ENCODE measurements at regions not wholly inside any gene's neighbourhood (a gene's known extent, or its start where the extent isn't known, plus 50 kb on each side); places are given as distances from the start of the nearest gene placed in this dataset.

GRCh38 chr6:141088171-141088570, 1044.6 kb upstream of the GJE1 start:
- Histone ChIP-seq H3K18ac (ENCODE audit: low read depth in 1 of 2, low read length in 2 of 2) (no peak overlapping the region), H2AFZ (ENCODE audit: low read depth, low read length) (no peak overlapping the region), H3K23ac (ENCODE audit: low read length in 2 of 2) (no peak overlapping the region), H3K27ac (ENCODE audit: low read length, poor library complexity, severe bottlenecking) (no peak overlapping the region), H3K9ac (ENCODE audit: low read length) (no peak overlapping the region), H3K4me2 (ENCODE audit: low read length, poor library complexity, severe bottlenecking) (no peak overlapping the region), H3K79me1 (replicated peaks; ENCODE audit: low read length, poor library complexity, severe bottlenecking) (no peaks in the 10 kb centered on the region), H3K14ac (ENCODE audit: low read length in 2 of 2) (no peak overlapping the region), H3K9me3 (ENCODE audit: control insufficient read depth, low read length) (no peaks in the 10 kb centered on the region), H3K4me3 (ENCODE audit: insufficient read depth in 1 of 2, low read depth in 1 of 2, low read length in 2 of 2) (no peak overlapping the region), H3K4ac (ENCODE audit: low read depth in 1 of 2, low read length in 2 of 2) (no peak overlapping the region), H4K91ac (ENCODE audit: low read length) (no peak overlapping the region), H4K8ac (ENCODE audit: low read length) (no peak overlapping the region), H2BK15ac (ENCODE audit: low read depth, poor library complexity, severe bottlenecking) (no peak overlapping the region), H2BK120ac (ENCODE audit: low read depth, low read length) (no peak overlapping the region), H3K36me3 (ENCODE audit: control insufficient read depth in 1 of 2, insufficient read depth in 2 of 2, low read depth in 1 of 2, low read length in 2 of 2) (no peaks in the 10 kb centered on the region), H2AK5ac (ENCODE audit: low read length, severe bottlenecking) (no peak overlapping the region), H2BK12ac (ENCODE audit: low read length in 2 of 2) (no peak overlapping the region), H3K27me3 (ENCODE audit: control insufficient read depth in 1 of 2, insufficient read depth in 1 of 2, low read length in 2 of 2) (no peaks in the 10 kb centered on the region), H2BK5ac (ENCODE audit: low read depth, low read length, poor library complexity, severe bottlenecking) (no peak overlapping the region), H3K4me1 (ENCODE audit: control insufficient read depth, insufficient read depth, low read depth, low read length) (no peaks in the 10 kb centered on the region)
- DNase-seq = no peak

- no peak overlapping the region for H3K4me2 ChIP-seq (ENCODE audit: low read length, poor library complexity, severe bottlenecking)
Observed at GRCh38 chr6:141077355-141078333, 1055.1 kb upstream of the GJE1 start.

DNA sequence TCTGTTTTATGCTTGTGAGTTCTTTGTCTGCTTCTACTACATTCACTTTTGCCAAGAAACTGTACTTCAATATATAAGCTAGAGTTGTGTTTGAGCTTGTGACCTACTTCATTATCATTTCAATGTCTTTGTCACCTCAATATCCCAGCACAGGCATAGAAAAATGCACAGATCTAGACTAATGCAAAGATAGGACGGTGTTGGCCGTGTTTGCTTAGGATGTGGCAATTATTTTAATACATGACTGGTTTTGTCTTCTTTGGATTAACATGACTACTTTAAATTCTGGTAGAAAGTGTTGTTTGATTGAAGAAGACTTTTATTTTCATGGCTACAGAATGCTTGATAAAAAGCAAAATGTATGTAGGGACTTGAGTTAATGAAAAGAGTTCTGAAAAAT, 1075.0 kb upstream of the GJE1 start:
- Histone ChIP-seq H3K23ac (ENCODE audit: low read length in 2 of 2) (no peak overlapping the region), H2AK5ac (ENCODE audit: low read length, severe bottlenecking) (no peak overlapping the region), H3K27me3 (ENCODE audit: control insufficient read depth in 1 of 2, insufficient read depth in 1 of 2, low read length in 2 of 2) (no peaks in the 10 kb centered on the region), H4K8ac (ENCODE audit: low read length) (no peak overlapping the region), H3K4me3 (ENCODE audit: insufficient read depth in 1 of 2, low read depth in 1 of 2, low read length in 2 of 2) (no peak overlapping the region), H3K18ac (ENCODE audit: low read depth in 1 of 2, low read length in 2 of 2) (no peak overlapping the region), H3K4me1 (ENCODE audit: control insufficient read depth, insufficient read depth, low read depth, low read length) (no peaks in the 10 kb centered on the region), H2BK12ac (ENCODE audit: low read length in 2 of 2) (no peak overlapping the region), H4K91ac (ENCODE audit: low read length) (no peak overlapping the region), H3K14ac (ENCODE audit: low read length in 2 of 2) (no peak overlapping the region), H3K27ac (ENCODE audit: low read length, poor library complexity, severe bottlenecking) (no peak overlapping the region), H3K9me3 (ENCODE audit: control insufficient read depth, low read length) (no peaks in the 10 kb centered on the region), H2BK120ac (ENCODE audit: low read depth, low read length) (no peak overlapping the region), H2AFZ (ENCODE audit: low read depth, low read length) (no peak overlapping the region), H2BK15ac (ENCODE audit: low read depth, poor library complexity, severe bottlenecking) (no peak overlapping the region), H2BK5ac (ENCODE audit: low read depth, low read length, poor library complexity, severe bottlenecking) (no peak overlapping the region), H3K36me3 (ENCODE audit: control insufficient read depth in 1 of 2, insufficient read depth in 2 of 2, low read depth in 1 of 2, low read length in 2 of 2) (no peaks in the 10 kb centered on the region), H3K79me1 (replicated peaks; ENCODE audit: low read length, poor library complexity, severe bottlenecking) (no peaks in the 10 kb centered on the region), H3K9ac (ENCODE audit: low read length) (no peak overlapping the region), H3K4me2 (ENCODE audit: low read length, poor library complexity, severe bottlenecking) (no peak overlapping the region), H3K4ac (ENCODE audit: low read depth in 1 of 2, low read length in 2 of 2) (no peak overlapping the region)
- no peak for DNase-seq
- WGBS = 96% methylated on average over 2 of the region's 2 CpGs

More at GRCh38 chr6:141077355-141078333, 1055.1 kb upstream of the GJE1 start:
- Histone ChIP-seq H4K91ac (ENCODE audit: low read length) (no peak overlapping the region), H3K27ac (ENCODE audit: low read length, poor library complexity, severe bottlenecking) (no peak overlapping the region), H3K4me3 (ENCODE audit: insufficient read depth in 1 of 2, low read depth in 1 of 2, low read length in 2 of 2) (no peak overlapping the region), H3K79me1 (replicated peaks; ENCODE audit: low read length, poor library complexity, severe bottlenecking) (no peaks in the 10 kb centered on the region), H3K18ac (ENCODE audit: low read depth in 1 of 2, low read length in 2 of 2) (no peak overlapping the region), H3K36me3 (ENCODE audit: control insufficient read depth in 1 of 2, insufficient read depth in 2 of 2, low read depth in 1 of 2, low read length in 2 of 2) (no peaks in the 10 kb centered on the region), H2BK15ac (ENCODE audit: low read depth, poor library complexity, severe bottlenecking) (no peak overlapping the region), H2BK120ac (ENCODE audit: low read depth, low read length) (no peak overlapping the region), H2BK12ac (ENCODE audit: low read length in 2 of 2) (no peak overlapping the region), H3K9me3 (ENCODE audit: control insufficient read depth, low read length) (peaks cover 7% of the 10 kb centered on the region), H3K27me3 (ENCODE audit: control insufficient read depth in 1 of 2, insufficient read depth in 1 of 2, low read length in 2 of 2) (no peaks in the 10 kb centered on the region), H2AFZ (ENCODE audit: low read depth, low read length) (no peak overlapping the region), H3K23ac (ENCODE audit: low read length in 2 of 2) (no peak overlapping the region), H2AK5ac (ENCODE audit: low read length, severe bottlenecking) (no peak overlapping the region), H3K14ac (ENCODE audit: low read length in 2 of 2) (no peak overlapping the region), H3K9ac (ENCODE audit: low read length) (no peak overlapping the region), H2BK5ac (ENCODE audit: low read depth, low read length, poor library complexity, severe bottlenecking) (no peak overlapping the region), H4K8ac (ENCODE audit: low read length) (peak overlapping the region; percentile 71), H3K4me1 (ENCODE audit: control insufficient read depth, insufficient read depth, low read depth, low read length) (no peaks in the 10 kb centered on the region), H3K4ac (ENCODE audit: low read depth in 1 of 2, low read length in 2 of 2) (no peak overlapping the region)
- peak; percentile 11 for DNase-seq
- 80% methylated on average over 8 of the region's 8 CpGs for WGBS

DNA sequence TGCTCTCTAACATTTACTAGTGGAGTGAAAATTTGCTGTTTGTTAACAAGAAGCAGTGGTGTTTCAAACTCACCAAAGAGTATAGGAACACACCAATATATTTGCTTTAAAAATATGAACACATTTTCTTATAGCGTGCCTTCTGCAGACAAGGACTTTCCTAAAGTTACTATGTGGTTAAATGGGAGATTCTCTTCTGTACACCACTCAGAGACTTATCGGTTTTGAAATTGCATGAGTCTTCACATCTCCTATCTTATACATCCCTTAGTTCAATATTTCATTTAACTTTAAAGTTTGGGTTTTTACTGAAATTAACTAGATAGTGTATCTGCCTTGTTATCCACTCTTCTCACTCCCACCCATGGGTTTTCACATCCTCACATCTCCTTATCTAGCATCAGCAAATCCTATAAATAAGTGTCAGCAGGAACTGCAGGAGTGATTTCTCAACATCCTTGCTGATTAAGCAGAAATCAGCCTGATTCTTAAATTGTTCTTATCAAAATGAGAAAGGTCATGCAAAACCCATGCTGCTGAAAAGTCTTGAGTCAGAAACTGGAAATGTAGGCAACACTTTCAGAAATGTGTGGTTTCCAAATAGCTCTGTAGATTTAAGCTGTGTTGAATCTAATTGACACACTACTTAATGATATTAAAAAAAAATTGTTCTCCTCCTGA, 1075.6 kb upstream of the GJE1 start:
- H3K4ac ChIP-seq (ENCODE audit: low read depth in 1 of 2, low read length in 2 of 2) = no peak overlapping the region
- no peak overlapping the region for H3K4me3 ChIP-seq (ENCODE audit: insufficient read depth in 1 of 2, low read depth in 1 of 2, low read length in 2 of 2)
- no peak overlapping the region for H3K4me2 ChIP-seq (ENCODE audit: low read length, poor library complexity, severe bottlenecking)
- no peak overlapping the region for H3K23ac ChIP-seq (ENCODE audit: low read length in 2 of 2)
- H2BK12ac ChIP-seq (ENCODE audit: low read length in 2 of 2) = no peak overlapping the region
- no CpG with 5 or more reads among the region's 2 CpGs for WGBS
- peak; percentile 3 for DNase-seq
- H4K8ac ChIP-seq (ENCODE audit: low read length) = no peak overlapping the region
- no peaks in the 10 kb centered on the region for H3K27me3 ChIP-seq (ENCODE audit: control insufficient read depth in 1 of 2, insufficient read depth in 1 of 2, low read length in 2 of 2)
- H2BK15ac ChIP-seq (ENCODE audit: low read depth, poor library complexity, severe bottlenecking) = no peak overlapping the region
- H4K91ac ChIP-seq (ENCODE audit: low read length) = no peak overlapping the region
- H2BK120ac ChIP-seq (ENCODE audit: low read depth, low read length) = no peak overlapping the region
- no peak overlapping the region for H3K9ac ChIP-seq (ENCODE audit: low read length)
- H3K36me3 ChIP-seq (ENCODE audit: control insufficient read depth in 1 of 2, insufficient read depth in 2 of 2, low read depth in 1 of 2, low read length in 2 of 2) = no peaks in the 10 kb centered on the region
- H2AFZ ChIP-seq (ENCODE audit: low read depth, low read length) = no peak overlapping the region
- no peak overlapping the region for H2AK5ac ChIP-seq (ENCODE audit: low read length, severe bottlenecking)
- no peak overlapping the region for H3K27ac ChIP-seq (ENCODE audit: low read length, poor library complexity, severe bottlenecking)
- H3K14ac ChIP-seq (ENCODE audit: low read length in 2 of 2) = no peak overlapping the region
- no peaks in the 10 kb centered on the region for H3K9me3 ChIP-seq (ENCODE audit: control insufficient read depth, low read length)
- no peaks in the 10 kb centered on the region for H3K4me1 ChIP-seq (ENCODE audit: control insufficient read depth, insufficient read depth, low read depth, low read length)
- H2BK5ac ChIP-seq (ENCODE audit: low read depth, low read length, poor library complexity, severe bottlenecking) = no peak overlapping the region
- no peaks in the 10 kb centered on the region for H3K79me1 ChIP-seq (replicated peaks; ENCODE audit: low read length, poor library complexity, severe bottlenecking)
- no peak overlapping the region for H3K18ac ChIP-seq (ENCODE audit: low read depth in 1 of 2, low read length in 2 of 2)
